Endothelial cell (in vitro differentiated cells): ENCODE measurements at regions not wholly inside any gene's neighbourhood (a gene's known extent, or its start where the extent isn't known, plus 50 kb on each side); places are given as distances from the start of the nearest gene placed in this dataset.

Experiments
- DNase-seq: peaks from one replicate; pipeline ENCODE4 v3.0.0; 2021; ENCODE audit warnings: low spot score
- H3K27ac Mint-ChIP-seq: one replicate; pipeline ENCODE4 v1.8.0; 2021; ENCODE audit warnings: mixed read lengths, inconsistent platforms; ENCODE audit not compliant: unreplicated experiment
- H3K27me3 Mint-ChIP-seq: one replicate; pipeline ENCODE4 v1.8.0; 2021; ENCODE audit warnings: mild to moderate bottlenecking, moderate library complexity, mixed read lengths, inconsistent platforms; ENCODE audit not compliant: unreplicated experiment
- H3K36me3 Mint-ChIP-seq: one replicate; pipeline ENCODE4 v1.8.0; 2021; ENCODE audit warnings: mild to moderate bottlenecking, low read depth, mixed read lengths, inconsistent platforms; ENCODE audit not compliant: unreplicated experiment
- H3K4me1 Mint-ChIP-seq: one replicate; pipeline ENCODE4 v1.8.0; 2021; ENCODE audit warnings: mild to moderate bottlenecking, mixed read lengths, inconsistent platforms; ENCODE audit not compliant: unreplicated experiment
- H3K4me3 Mint-ChIP-seq: one replicate; pipeline ENCODE4 v1.8.0; 2021; ENCODE audit warnings: mild to moderate bottlenecking, mixed read lengths, inconsistent platforms; ENCODE audit not compliant: unreplicated experiment
- H3K9me3 Mint-ChIP-seq: one replicate; pipeline ENCODE4 v1.8.0; 2021; ENCODE audit warnings: mixed read lengths, inconsistent platforms; ENCODE audit not compliant: unreplicated experiment
- CTCF ChIP-seq: fragments of 200-600 bp; sonication (generic); IDR thresholded peaks from one replicate; pipeline ENCODE4 v1.5.0; 2021; ENCODE audit warnings: antibody characterized with exemption; ENCODE audit not compliant: unreplicated experiment

DNA sequence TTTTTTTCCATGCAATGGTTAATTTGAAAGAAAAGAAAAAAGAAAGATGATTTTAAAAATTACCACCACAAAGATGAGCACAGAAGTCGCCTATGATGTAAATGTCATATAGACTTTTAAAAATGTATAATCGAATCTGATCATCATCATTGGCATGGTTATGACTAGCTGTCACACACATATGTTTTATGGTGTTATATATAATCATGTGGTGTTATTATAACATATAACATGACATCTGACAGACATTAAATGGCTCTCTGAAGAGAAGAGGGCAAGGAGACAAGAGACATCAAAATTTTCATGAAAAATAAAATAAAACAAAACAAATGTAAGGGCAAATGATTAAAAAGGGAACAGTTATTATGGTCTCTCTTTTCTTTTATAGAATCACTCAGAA, 217.5 kb downstream of the TMEM161B start:
- Mint-ChIP-seq H3K9me3 (no peaks in the 10 kb centered on the region), H3K4me3 (no peak overlapping the region), H3K4me1 (no peaks in the 10 kb centered on the region), H3K27me3 (peaks cover 5% of the 10 kb centered on the region), H3K36me3 (no peaks in the 10 kb centered on the region), H3K27ac (no peak overlapping the region)
- DNase-seq = no peak
- no peak for TF ChIP-seq CTCF

GRCh38 chr5:88049737-88050136, 218.9 kb downstream of the TMEM161B start:
- Mint-ChIP-seq H3K9me3 (no peaks in the 10 kb centered on the region), H3K27me3 (peaks cover 5% of the 10 kb centered on the region), H3K27ac (no peak overlapping the region), H3K4me1 (no peaks in the 10 kb centered on the region), H3K36me3 (no peaks in the 10 kb centered on the region), H3K4me3 (no peak overlapping the region)
- DNase-seq = no peak
- TF ChIP-seq CTCF = no peak

GRCh38 chr5:88049156-88049555, 219.5 kb downstream of the TMEM161B start:
- no peak for TF ChIP-seq CTCF
- peaks cover 5% of the 10 kb centered on the region for H3K27me3 Mint-ChIP-seq
- H3K4me1 Mint-ChIP-seq = no peaks in the 10 kb centered on the region
- no peak overlapping the region for H3K27ac Mint-ChIP-seq
- no peak for DNase-seq
- no peaks in the 10 kb centered on the region for H3K9me3 Mint-ChIP-seq
- no peaks in the 10 kb centered on the region for H3K36me3 Mint-ChIP-seq
- no peak overlapping the region for H3K4me3 Mint-ChIP-seq

GRCh38 chr5:88045931-88046461, 222.6 kb downstream of the TMEM161B start:
- no peaks in the 10 kb centered on the region for H3K4me1 Mint-ChIP-seq
- H3K27me3 Mint-ChIP-seq = no peaks in the 10 kb centered on the region
- H3K4me3 Mint-ChIP-seq = no peak overlapping the region

DNA sequence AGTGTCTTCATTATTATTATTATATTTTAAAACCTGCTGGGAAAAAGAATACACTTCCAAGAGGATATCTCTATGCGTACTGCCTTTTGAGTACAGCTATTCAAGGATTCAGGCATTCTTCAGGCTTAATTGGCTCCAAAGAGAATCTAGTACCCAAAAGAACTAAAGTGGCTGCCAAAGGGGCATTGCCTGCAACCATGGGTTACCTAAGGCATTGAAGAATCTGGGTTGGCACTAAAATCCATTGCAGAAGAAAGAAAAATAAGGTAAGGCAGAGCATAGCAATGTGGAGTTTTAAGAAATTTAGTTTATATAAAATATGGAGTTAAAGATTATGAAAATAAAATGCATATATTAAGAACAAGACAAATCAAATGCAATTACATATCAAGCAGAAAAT, 223.5 kb downstream of the TMEM161B start:
- Mint-ChIP-seq H3K27ac (no peak overlapping the region), H3K4me3 (no peak overlapping the region), H3K9me3 (no peaks in the 10 kb centered on the region), H3K4me1 (no peaks in the 10 kb centered on the region), H3K27me3 (no peaks in the 10 kb centered on the region), H3K36me3 (no peaks in the 10 kb centered on the region)
- no peak for DNase-seq
- no peak for TF ChIP-seq CTCF

More at GRCh38 chr5:88045931-88046461, 222.6 kb downstream of the TMEM161B start:
- DNase-seq = no peak
- TF ChIP-seq CTCF = no peak
- no peak overlapping the region for H3K27ac Mint-ChIP-seq
- H3K36me3 Mint-ChIP-seq = no peaks in the 10 kb centered on the region
- no peaks in the 10 kb centered on the region for H3K9me3 Mint-ChIP-seq
